ENCODE measurements at regions not wholly inside any gene's neighbourhood (a gene's known extent, or its start where the extent isn't known, plus 50 kb on each side); places are given as distances from the start of the nearest gene placed in this dataset.
"Not testable (repeated sequence)": the region's sequence is repeated elsewhere in the genome, so short reads cannot be mapped to it uniquely, and the experiment has no call there.

DNA sequence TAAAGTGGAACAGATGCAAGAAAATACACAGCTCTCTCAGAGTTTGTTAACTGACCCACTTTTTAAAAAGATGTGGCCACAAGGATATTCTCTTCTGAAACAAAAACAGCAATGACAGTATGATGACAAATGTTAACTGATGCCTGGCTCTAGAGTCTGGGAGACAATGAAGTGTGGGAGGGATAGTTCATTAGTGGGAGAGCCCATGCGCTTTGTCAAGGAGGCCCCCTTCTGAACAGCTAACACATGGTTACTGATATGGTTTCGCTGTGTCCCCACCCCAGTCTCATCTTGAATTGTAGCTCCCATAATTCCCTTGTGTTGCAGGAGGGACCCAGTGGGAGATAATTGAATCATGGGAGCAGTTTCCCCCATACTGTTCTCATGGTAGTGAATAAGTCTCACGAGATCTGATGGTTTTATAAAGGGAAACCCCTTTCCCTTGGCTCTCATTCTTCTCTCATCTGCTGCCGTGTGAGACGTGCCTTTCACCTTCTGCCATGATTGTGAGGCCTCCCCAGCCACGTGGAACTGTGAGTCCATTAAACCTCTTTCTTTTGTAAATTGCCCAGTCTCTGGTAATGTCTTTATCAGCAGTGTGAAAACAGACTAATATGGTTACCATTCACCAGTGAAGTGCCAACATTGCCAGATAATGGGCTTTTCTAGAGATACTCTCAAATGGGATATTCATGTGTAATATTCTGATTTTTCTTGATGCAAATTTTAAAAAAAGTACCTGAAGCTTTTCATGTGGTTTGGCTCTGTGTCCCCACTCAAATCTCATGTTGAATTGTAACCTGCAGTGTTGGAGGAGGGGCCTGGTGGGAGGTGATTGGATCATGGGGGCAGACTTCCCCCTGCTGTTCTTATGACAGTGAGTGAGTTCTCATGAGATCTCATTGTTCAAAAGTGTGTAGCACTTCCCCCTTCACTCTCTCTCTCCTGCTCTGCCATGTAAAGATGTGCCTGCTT, 435.8 kb downstream of the SHISA9 start:
- DNase-seq, result not testable (repeated sequence)

DNA sequence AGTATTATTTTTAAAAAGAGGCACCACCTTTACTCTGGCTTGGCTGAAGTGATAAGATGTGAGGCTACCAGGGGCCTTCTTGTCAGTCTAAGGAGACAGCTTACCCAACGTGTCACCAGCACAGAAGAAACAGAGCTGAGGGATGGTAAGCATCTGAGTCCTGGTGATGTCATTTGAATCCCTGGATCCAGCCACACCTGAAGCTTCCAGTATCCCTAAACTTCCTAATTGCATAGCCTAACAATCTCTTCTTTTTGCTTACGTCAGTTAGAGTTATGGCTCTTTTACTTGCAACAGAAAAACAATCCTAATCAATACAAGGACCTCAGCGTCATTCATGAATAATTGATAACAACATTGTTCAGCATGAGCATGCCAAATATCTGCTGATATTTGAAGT, 436.6 kb downstream of the SHISA9 start:
- DNase-seq, result no peak

DNA sequence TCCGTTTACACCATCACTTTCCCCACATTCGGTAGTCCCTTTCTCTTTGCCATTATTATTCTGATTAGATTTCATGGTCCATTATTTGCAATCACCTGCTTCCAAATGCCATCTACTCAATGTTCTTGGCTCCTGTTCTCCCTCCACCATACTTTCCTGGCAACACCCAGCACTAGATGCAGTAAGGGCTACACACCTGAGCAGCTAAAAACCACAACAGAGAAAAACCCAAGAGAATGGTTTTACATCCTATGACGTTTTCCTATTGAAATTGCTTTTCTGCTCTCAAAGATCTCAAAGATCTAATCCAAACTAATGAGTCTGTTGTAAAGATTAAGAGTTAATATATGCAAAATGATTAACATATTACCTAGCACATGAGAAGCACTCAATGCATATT, 441.3 kb downstream of the SHISA9 start:
- DNase-seq, result no peak

DNA sequence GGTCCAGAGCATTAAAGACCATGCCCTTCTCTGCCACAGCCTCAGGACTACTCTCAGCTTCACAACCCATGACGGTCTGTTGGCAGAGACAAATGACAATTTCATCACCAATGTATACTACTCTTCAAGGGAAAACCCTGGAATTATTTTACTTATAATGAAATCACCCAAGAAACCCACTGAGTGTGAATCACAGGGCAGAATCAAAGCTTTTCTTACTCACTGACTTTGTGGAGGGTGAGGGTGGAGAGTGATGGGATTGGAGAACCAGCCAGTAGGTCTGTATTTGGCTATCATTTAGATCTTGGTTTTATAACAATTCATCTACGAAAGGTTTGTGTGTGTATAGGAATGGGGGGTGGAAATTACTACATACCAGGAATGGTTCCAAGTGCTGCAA, 442.6 kb downstream of the SHISA9 start:
- DNase-seq, result no peak

DNA sequence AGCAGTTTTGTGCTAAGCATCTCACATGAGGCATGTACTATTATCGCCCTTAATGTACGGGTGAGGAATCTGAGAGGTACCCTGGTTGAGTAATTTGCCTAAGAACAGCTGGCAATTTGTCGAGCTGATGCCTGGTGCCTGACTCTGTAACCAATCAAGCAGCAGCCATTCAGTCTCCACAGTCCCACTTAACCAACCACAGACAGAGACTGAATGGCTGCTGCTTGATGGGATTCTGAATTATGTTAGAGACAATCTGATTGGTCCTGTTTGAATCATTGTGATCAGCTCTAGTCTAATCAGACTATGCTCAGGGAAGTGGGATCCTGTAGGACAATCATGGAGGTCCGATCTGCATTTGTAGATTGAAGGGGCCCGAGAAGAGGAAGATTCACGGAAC, 447.0 kb downstream of the SHISA9 start:
- DNase-seq, result no peak

DNA sequence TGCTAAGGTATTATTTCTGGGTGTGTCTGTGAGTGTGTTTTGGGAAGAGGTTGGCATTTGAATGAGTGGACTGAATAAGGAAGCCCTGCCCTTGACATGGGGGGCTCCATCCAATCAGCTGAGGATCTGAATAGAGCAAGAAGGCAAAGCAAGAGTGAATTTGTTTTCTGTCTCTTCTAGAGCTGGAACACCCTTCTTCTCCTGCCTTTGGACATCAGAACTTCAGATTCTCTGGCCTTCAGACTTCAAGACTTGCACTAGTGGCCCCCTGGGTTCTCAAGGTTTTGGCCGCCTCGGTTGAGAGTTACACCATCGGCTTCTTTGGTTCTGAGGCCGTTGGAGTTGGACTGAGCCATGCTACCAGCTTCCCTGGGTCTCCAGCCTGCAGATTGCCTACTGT, 448.6 kb downstream of the SHISA9 start:
- no peak for DNase-seq

DNA sequence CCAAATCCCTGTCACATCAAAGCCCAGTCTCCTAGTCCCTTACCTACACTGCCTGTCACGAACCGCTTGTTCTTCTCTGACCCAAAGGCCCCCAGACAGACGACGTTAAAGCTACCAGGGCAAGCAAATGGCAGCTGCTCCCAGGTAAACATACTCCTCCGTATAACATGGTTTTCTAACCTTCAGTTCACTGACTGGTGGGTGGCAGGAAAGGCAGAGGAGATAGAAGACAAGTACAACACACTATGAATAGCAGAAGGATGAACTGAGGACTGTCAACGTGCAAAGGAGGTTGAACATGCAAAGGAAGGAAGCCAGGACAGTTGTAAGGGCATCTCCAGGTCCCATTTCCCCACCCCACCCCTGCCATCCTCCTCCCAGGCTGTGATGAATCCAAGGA, 449.8 kb downstream of the SHISA9 start:
- DNase-seq, result peak in 1 of 56 donors; percentile 1

DNA sequence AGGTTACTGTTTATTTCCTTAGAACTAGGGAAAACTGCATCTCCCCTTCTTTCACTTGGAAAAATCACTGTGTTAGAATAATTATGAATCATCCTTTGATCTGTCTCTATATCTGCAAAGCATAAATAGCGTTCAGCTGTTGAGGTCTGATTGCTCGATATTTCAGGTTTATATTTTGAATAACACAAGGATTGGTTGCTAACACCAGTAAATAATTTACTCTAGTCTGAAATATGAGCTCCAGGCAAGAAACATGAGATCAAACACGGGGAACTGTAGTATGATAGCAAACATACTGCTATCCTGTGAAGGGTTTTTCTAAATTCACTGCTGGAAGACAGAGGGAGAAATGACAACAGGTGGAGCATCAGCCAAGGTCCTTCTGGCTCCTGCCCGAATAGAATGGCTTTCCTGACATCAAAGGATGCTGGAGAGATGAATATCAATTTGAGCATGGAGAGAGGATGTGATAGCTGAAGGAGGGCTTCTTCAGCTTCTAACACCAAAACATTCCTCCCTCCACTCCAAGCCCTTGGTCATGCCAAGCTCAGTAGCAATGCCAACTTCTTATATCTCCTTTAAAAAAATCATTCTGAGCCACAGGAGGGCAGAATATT, 450.3 kb downstream of the SHISA9 start:
- no peak for DNase-seq

DNA sequence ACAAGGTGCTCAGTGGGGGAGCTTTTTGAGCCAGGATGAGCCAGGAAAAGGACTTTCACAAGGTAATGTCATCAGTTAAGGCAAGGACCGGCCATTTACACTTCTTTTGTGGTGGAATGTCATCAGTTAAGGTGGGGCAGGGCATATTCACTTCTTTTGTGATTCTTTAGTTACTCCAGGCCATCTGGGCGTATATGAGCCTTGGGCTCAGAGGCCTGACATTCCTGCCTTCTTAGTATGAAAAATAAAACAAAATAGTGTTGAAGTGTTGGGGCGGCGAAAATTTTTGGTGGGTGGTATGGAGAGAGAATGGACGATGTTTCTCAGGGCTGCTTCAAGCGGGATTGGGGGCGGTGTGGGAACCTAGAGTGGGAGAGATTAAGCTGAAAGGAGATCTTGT, 451.4 kb downstream of the SHISA9 start:
- not testable (repeated sequence) for DNase-seq

DNA sequence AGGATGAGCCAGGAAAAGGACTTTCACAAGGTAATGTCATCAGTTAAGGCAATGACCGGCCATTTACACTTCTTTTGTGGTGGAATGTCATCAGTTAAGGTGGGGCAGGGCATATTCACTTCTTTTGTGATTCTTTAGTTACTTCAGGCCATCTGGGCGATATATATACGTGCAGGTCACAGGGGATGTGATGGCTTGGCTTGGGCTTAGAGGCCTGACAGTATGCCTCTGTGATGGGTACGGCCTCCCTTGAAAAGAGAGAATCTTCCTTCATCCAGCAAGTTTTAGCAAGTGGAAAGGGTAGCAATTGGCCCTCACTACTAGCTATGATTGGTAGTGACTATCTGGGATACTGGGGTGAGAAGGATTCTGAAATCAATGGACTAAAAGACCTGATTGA, 456.4 kb downstream of the SHISA9 start:
- DNase-seq, result not testable (repeated sequence)

DNA sequence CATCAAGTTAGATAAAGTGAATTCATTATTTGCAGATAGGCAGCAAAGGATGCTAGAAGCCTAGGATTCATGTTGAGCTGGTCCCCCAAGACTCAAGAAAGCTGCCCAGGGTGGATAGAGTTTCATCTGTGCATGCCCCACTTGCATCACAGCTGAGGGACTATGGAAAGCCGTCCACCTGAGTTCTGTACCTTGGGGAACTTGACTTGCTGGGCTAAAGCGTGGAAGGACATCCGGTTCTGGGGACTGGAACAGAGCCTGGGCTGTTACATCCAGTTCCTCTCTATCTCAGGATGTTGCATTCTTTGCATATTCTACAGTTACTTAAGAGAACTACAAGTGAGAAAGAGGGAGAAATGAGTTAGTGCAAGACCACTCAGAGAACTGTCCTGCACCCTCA, 458.4 kb downstream of the SHISA9 start:
- no peak for DNase-seq

DNA sequence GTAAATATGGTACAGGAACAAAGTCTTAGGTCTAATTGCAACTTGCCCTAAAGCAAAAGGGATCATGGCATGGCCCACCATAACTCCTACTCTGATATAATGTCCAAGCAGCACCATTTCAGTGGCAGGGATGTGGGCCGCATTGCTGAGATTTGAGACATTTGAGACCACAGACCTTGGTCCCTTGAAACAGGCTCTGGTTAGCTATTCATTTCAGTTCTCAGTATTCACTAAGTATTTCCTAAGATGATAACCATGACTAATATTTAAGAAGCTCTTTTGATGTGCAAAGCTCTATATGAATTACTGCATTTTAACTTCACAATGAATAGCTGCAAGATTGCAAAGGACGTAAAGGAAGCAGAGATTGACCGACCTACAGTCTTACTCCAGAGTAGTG, 471.0 kb downstream of the SHISA9 start:
- DNase-seq, result no peak

DNA sequence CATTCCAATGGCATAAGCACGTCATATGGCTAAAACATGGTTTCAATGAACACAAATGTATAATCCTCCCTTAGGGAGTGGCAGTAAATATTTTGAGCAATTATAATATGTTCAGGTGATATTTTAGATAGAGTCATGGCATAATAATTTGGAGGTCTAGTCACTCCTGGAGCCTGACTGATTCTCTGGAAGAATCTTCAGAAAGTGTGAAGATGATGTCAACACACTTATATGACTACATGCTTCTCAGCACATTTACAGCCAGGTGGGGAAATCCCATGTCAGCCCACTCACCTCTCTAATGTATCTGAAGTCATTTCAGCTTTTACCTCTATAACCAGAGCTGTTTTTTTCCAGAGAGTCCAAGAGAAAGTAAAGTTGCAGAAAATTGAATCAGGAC, 474.8 kb downstream of the SHISA9 start:
- DNase-seq, result no peak

DNA sequence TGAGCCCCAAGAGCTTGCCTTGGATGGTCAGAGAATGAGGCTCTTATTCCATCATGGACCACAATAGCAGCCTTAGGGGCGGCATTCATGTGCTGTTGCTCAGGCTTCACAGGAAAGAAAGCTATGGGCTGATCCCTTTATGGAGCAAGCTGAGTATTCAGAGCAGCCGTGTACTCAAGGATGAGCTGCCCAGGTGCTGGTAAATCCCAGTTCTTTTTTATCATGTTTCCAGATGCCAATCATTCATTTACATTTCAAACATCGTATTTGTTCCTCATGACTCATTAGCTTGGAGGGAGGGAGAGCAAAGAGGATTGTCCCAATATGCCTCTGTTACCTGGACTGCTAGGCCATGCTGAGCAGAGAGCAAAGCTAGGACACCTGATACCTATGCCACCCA, 475.7 kb downstream of the SHISA9 start:
- DNase-seq, result no peak

DNA sequence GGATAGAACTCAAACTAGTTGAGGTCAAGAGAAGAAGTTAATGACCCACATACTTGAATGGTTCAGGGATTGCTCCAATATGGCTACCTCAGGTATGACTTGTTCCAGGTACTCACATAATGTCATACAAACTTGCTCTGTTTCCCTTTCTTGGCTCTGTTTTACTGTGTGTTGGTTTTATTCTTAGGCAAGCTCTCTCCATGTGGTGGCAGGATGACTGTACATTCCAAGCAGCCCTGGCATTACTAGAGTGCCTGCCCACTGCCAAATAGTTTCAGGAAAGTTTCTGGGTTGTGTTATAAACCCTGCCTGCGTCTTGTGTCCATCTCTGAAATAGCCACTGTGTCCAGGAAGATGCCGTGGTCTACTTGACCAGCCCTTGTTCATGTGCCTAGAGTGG, 476.8 kb downstream of the SHISA9 start:
- DNase-seq, result no peak

DNA sequence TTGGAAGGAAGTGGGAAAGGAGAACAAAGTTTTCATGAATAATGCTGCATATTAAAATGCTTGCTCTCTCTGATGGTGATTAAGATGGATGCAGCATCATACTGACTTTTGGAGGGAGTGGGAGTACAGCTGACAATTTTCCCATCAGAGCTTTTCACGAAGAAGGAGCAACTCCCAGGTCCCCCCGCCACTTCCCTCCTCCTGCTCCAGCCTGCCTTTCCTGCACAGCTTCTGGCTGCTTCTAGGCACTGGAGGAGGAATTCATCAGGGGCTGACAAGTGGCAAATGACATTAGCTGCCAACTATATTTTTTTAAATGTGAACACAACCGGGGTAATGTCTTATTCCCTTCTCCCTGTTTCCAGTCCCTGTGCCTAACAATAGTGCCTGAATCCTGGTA, 477.9 kb downstream of the SHISA9 start:
- DNase-seq, result no peak

DNA sequence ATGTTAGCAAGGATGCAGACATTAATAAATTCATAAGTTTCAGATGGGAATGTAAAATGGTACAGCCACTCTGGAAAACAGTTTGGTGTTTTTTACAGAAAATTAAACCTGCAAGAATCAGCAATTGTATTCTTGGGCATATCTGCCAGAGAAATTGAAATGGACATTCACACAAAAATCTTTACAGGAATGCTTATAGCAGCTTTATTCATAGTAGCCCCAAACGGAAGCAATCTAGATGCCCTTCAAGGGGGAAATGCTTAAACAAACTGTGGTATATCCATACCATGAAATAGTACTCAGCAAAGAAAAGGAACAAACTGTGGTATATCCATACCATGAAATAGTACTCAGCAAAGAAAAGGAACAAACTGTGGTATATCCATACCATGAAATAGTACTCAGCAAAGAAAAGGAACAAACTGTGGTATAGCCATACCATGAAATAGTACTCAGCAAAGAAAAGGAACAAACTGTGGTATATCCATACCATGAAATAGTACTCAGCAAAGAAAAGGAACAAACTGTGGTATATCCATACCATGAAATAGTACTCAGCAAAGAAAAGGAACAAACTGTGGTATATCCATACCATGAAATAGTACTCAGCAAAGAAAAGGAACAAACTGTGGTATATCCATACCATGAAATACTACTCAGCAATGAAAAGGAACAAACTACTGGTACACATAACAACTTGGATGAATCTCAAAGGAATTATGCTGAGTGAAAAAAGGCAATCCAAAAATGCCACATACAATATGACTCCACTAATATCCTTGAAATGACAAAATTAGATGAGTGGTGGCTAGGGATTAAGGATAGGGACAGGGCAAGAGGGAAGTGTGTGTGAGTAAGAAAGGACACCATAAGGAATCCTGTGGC, 484.0 kb downstream of the SHISA9 start:
- DNase-seq, result not testable (repeated sequence)

DNA sequence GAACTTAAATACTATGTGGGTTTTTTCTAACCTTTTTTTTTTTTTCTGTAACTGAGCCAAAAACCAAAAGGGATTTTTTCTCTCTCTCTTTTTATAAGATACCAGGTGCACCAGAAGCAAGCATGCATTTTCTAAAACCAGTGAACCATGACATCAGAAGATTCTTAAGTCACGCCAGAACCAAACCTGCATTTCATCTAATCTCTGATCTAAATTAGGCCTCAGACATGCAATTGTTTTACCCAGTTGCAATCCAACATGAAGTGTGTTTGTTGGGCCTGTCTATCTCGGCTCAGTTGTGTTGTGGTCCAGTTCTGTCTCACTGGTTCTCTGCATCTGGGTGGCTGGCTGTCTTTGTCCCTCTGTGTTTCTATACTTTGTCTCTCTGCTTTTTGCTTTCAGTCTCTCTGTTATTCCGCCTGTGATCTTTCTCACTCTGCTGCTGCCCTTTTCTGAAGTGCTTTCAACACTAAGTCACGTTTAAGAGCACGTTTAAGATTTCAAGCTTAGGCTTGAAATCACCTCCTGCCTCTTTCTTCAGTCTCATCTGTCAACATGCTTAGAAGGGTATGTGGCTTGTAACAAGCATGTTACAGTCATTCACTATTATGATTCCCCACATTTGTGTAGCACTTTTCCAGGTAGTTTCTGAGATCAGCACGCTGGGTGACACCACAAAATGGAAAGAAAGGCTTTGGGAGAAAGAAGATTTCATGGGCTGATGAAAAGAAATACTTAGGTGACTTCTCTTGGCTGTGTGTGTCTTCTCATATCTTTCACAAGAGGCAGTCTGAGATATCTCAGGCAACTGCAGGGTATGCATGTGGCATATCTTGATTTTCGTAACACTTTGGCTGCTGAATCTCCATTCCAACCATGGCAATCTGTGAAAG, 488.9 kb downstream of the SHISA9 start:
- no peak for DNase-seq

DNA sequence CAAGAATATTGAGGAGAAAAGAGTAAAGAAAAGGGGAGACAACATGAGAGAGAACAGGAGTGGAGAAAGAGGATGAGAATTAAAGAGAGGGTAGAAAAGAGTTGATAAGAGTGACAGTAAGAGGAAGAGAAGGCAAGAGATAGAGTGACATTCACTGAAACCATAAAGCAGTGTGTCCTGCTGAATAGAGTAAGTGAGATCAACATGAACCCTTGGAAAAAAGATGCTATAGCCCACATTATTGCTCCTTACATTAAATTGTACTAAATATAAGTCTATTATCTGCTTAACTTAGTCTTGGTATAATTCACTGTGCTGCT, 489.5 kb downstream of the SHISA9 start:
- no peak for DNase-seq

DNA sequence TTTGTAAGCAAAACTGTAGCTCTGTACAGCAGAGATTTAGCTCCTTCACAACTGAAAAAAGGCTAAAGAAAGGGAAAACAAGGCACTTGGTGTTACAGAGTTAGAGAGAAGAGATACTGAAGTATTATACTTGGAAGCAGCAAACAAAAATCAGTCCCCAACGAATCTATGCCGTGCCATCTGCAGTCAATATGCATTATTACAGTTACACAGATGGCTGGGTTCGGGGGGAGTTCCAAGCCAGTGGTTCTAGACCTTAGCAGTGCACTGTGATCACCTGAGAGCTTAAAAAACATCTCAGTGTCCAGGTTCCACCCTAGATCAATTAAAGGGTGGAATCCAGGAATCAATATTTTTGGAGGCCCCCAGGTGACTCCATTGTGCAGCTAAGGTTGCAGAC, 489.9 kb downstream of the SHISA9 start:
- DNase-seq, result no peak

DNA sequence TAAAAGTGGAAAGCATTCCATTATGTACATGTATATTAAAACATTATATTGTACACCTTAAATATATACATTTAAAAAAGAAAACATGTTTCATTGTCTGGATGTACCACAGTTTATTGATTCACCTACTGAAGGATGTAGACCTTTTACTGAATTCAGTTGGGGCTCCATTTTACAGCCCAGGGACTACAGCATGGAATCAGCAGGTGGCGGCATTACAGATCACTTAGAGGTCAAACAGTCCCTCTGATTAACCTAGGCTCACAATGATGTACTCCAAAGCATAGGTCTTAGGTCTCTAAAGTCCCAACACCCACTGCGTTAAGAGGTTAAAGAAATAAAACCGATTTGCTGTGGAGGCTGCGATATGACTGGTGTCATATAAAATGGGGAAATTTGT, 490.9 kb downstream of the SHISA9 start:
- DNase-seq, result no peak
